NCI-H1092 treated with DMSO at 0.1 percent for 48 hours (cell line): ENCODE measurements at regions not wholly inside any gene's neighbourhood (a gene's known extent, or its start where the extent isn't known, plus 50 kb on each side); places are given as distances from the start of the nearest gene placed in this dataset.
"Not testable (repeated sequence)": the region's sequence is repeated elsewhere in the genome, so short reads cannot be mapped to it uniquely, and the experiment has no call there.

ENCODE experiments used
- DNase-seq: peaks from one replicate; lab custom pipeline; 2025; lab: John Stamatoyannopoulos, UW

DNA sequence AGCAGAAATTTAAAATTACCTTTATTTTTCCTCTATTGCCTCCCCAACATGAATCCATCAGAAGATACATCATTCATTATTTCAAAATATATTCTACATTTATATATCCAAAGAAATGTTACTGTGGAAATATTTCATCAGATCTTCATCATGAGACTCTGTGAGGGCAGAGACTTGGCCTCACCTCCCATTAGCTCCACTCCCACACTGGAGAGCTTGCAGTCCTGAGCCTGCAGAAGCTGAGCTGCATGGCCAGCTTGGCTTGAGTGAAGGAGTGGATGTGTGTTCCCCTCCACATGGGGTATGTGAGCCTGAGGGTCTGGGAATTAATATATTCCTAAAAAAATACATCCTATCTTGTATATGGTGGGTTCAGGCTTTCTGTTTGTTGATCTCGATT lies 961.9 kb downstream of the TMEM121 start:
- no peak for DNase-seq

GRCh38 chr14:106489112-106489881 lies 962.9 kb downstream of the TMEM121 start:
- no peak for DNase-seq

- DNase-seq = no peak
Observed at GRCh38 chr14:106490442-106490841, 964.1 kb downstream of the TMEM121 start.

DNA sequence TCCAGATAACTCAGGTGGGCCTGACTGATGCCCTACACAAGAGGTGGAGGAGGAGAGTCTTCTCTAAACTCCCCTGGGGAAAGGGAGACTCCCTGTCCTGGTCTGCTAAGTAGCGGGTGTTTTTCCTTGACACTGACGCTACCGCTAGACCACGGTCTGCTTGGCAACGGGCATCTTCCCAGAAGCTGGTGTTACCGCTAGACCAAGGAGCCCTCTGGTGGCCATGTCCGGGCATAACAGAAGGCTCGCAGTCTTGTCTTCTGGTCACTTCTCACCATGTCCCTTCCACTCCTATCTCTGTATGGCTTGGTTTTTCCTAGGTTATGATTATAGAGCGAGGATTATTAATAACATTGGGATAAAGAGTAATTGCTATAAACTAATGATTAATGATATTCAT lies 965.5 kb downstream of the TMEM121 start:
- no peak for DNase-seq

DNA sequence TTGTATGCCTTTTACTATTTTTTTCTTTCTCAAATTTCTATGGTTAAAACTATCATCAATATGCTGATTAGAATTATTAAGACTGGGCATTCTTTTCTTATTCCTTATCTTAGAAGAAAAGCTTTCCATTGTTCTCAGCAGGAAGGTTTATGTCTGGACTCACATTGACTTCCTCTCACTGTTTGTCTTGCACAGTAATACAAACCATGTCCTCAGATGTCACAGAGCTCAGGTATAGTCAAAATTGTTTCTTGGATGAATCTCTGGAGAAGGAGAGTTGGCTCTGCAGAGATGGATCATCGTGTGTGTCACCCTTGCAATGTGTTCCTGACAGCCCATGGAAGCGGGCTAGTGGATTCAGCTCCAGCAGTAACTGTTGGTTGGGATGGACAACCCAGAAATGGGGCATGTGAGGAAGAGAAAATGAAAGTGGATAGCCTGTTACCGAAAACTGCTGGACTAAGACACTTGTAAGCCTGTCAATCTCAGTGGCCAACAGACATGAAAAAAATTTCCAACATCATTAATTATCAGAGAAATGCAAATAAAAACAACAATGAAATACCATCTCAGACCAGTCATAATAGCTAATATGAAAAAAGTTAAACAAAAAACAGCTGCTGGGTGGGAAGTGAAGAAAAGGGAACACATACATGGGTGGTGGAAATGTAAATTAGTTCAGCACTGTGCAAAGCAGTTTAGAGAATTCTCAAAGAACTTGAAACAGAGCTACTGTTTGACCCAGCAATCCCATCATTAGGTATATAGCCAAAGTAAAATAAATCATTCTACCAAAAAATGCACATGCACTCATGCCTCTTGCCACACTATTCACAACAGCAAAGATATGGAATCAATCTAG lies 967.8 kb downstream of the TMEM121 start:
- no peak for DNase-seq

DNA sequence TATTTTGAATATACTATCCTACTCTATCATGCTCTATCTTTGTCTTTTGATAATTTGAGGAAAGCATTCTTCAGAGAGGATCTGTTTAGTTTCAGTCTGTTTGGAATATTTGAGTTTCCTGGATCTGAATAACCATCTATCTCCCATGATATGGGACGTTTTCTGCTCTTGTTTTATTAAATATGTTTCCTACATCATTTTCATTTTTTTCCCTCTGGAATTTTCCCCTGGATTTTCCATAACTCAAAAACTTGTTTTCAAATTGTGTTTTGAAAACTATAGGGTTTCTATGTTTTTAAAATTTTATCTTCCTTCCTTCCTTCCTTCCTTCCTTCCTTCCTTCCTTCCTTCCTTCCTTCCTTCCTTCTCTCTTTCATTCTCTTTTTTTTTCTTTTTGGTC lies 974.2 kb downstream of the TMEM121 start:
- no peak for DNase-seq

GRCh38 chr14:106501898-106502297 lies 975.5 kb downstream of the TMEM121 start:
- no peak for DNase-seq

DNA sequence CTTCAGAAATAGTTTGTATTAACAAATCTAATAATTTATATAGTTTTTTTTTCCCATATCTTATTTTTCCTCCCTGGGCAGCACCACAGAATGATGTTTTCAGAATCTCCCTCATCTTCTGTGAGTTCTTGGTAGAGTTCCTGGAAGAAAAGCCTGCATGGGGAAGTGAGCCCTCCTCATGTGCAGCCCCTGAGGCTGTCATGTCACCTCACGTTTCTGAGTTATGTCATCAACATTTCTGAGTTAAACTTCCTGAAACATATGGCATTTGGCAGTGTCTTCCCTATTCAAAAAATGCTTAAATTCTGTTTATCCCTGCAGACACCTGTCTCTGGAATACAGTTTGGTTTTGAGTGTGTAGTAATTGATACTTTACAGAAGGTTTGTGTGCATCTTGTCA lies 979.0 kb downstream of the TMEM121 start:
- no peak for DNase-seq

DNA sequence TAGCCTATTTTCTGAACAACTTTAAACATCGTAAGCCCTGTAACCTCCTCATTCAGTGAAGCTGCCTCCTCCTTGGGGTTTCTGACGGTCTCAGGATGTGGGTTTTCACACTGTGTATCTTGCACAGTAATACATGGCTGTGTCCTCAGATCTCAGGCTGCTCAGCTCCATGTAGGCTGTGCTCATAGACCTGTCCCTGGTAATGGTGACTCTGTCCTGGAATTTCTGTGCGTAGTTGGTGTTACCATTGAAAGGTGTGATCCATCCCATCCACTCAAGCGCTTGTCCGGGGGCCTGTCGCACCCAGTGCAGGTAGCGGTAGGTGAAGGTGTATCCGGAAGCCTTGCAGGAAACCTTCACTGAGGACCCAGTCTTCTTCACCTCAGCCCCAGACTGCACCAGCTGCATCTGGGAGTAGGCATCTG lies 980.5 kb downstream of the TMEM121 start:
- DNase-seq = no peak

GRCh38 chr14:106507354-106507753 lies 981.0 kb downstream of the TMEM121 start:
- no peak for DNase-seq

DNA sequence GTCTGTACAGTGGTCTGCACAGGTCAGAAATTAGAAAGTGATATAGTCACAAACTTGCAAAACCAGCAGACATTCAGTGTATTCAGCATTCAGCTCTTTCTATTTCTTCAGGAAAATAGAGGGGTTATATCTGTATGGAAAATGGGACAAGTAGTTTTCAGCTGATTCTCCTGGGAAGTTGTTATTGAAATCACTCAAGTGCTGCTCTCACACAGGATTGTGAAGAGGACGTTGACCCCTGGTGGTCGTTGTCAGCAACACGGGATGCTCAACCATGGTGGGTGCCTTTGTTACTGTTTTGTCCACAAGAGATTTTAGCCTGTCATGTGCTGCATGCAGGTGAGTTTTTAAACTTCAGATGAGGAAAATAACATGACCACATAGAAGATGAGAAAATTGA lies 981.8 kb downstream of the TMEM121 start:
- no peak for DNase-seq

- no peak for DNase-seq
Observed at GRCh38 chr14:106509176-106509575, 982.8 kb downstream of the TMEM121 start.

DNA sequence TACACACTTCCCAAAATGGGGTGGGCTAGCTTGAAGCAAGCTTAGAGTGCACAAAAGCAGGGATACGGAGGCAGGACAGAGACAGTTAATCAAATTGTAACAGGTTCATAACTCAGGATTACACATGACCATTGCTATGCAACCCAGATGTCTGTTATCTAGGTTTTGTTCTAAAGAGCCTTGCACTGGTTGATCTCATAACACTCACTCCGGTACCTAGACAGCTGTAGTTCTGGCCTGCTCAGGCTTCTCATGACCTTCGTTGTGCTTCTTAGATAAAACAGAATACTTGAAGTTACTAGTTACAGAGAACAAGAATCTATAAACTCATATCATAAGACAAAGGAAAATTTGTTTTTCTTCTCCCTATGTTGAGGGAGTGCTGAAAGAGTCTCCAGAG lies 983.4 kb downstream of the TMEM121 start:
- DNase-seq = no peak

- DNase-seq = no peak
Observed at GRCh38 chr14:106511006-106511799, 984.8 kb downstream of the TMEM121 start.

GRCh38 chr14:106511800-106512198 lies 985.4 kb downstream of the TMEM121 start:
- DNase-seq = no peak

- DNase-seq = no peak
Observed at GRCh38 chr14:106513302-106513701, 986.9 kb downstream of the TMEM121 start.

DNA sequence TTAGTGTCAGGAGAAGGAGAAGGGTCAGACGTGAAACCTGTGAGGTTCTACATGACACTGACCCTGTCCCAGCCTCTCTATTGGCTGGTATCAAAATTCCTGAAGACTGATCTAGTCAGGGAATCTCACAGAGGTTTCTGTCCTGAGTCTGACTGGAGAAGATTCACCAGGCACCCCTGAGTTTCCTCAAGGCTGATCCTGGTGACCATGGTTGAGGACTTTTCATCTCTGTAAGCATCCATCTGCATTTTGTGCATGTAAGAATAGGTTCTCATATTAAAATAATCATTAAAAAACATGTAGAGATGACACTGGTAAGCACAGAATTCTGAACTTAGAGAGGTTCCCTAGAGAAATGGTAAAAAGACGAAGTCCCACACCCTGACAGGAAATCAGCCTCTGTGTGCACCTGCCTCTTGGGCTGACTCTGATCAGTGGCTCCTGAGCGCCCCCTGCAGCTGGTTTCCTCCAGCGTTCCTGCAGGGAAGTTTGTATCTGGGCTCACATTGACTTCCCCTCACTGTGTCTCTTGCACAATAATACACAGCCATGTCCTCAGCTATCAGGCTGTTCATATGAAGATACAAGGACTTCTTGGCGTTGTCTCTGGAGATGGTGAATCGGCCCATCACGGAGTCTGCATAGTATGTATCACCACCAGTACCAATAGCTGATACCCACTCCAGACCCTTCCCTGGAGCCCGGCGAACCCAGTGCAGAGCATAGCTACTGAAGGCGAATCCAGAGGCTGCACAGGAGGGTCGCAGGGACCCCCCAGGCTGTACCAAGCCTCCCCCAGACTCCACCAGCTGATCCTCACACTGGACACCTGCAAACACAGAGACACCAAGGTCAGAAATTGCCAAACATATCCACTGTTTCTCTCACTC lies 991.9 kb downstream of the TMEM121 start:
- no peak for DNase-seq

- not testable (repeated sequence) for DNase-seq
Observed at GRCh38 chr14:106522118-106522517, 995.7 kb downstream of the TMEM121 start.

GRCh38 chr14:106522990-106523389 lies 996.6 kb downstream of the TMEM121 start:
- DNase-seq = no peak

DNA sequence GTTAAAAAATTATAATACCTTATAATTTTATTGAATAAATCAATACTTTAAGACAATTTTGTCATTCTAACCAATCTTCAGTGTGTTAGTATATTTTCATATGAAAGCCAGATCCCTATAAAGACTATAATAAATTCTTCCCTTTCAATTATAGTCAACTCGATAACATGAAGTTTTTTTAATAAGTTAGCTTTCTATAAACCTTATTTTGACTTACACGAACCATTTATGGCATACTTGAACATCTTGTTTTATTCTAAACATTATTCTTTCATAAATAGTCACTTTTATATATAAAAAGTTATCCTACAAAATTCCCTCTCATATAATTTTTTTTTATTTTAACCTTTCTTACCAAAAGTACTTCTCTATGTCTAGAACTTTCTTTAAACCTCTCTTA lies 1002.3 kb downstream of the TMEM121 start:
- DNase-seq = no peak

GRCh38 chr14:106530031-106530422 lies 1003.6 kb downstream of the TMEM121 start:
- DNase-seq = no peak
